ENCODE measurements at regions not wholly inside any gene's neighbourhood (a gene's known extent, or its start where the extent isn't known, plus 50 kb on each side); places are given as distances from the start of the nearest gene placed in this dataset.

DNA sequence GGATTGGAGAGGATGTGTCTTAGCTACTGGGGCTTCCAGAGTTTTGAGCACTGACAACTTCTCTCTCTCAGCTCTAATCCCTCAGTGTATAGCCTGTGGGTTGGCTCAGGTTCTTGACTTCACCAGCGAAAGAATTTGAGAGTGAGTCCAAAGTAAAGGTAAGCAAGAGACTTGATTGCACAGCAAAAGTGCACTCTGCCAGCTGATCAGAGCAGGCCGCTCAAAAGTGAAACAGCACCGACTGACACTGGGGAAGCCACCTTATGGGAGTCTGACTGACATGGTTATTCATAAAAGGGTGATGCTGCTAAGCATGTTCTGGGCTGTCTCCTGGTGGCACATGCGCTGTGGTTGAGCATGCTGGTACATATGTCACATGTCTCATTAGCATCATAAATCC, 389.5 kb downstream of the CBLN4 start:
- DNase-seq (no peak), ATAC-seq (ENCODE audit: low read depth) (no peak)
- Histone ChIP-seq H3K9me3 (ENCODE audit: control extremely low read depth in 1 of 3, control insufficient read depth in 2 of 3, insufficient read depth in 1 of 3, low read length in 2 of 3) (peaks cover 0 to 4% (median 0%) of the 10 kb centered on the region in 3 donors), H4K20me1 (ENCODE audit: control insufficient read depth, insufficient read depth, low read length, poor library complexity, severe bottlenecking) (no peaks in the 10 kb centered on the region), H3K27ac (ENCODE audit: low read length in 2 of 2) (no peak overlapping the region), H3K4me2 (replicated peaks; ENCODE audit: low read depth, low read length, poor library complexity, severe bottlenecking) (no peak overlapping the region), H2AFZ (ENCODE audit: insufficient read depth, low read depth, low read length, poor library complexity, severe bottlenecking) (no peak overlapping the region), H3K4me1 (ENCODE audit: control insufficient read depth in 2 of 2, insufficient read depth in 2 of 2, low read length in 2 of 2) (no peaks in the 10 kb centered on the region), H3K4me3 (ENCODE audit: control extremely low read depth in 1 of 5, extremely low read depth in 1 of 5, insufficient read depth in 1 of 5, low read depth in 2 of 5, low read length in 4 of 5) (no peak overlapping the region), H3K27me3 (replicated peaks in 1 of 4; ENCODE audit: control extremely low read depth in 1 of 4, control insufficient read depth in 3 of 4, insufficient read depth in 4 of 4, low read length in 3 of 4) (no peaks in the 10 kb centered on the region), H3K36me3 (replicated peaks in 1 of 2; ENCODE audit: control extremely low read depth in 1 of 2, control insufficient read depth in 1 of 2, extremely low read depth in 1 of 2, insufficient read depth in 2 of 2, low read length in 1 of 2) (no peaks in the 10 kb centered on the region), H3K79me2 (ENCODE audit: control insufficient read depth, insufficient read depth, low read length) (no peaks in the 10 kb centered on the region), H3K9ac (ENCODE audit: low read length) (no peak overlapping the region)
- H3K9me3 Mint-ChIP-seq (ENCODE audit: insufficient read depth) = peaks cover 2% of the 10 kb centered on the region
- TF ChIP-seq, protein P1, sequence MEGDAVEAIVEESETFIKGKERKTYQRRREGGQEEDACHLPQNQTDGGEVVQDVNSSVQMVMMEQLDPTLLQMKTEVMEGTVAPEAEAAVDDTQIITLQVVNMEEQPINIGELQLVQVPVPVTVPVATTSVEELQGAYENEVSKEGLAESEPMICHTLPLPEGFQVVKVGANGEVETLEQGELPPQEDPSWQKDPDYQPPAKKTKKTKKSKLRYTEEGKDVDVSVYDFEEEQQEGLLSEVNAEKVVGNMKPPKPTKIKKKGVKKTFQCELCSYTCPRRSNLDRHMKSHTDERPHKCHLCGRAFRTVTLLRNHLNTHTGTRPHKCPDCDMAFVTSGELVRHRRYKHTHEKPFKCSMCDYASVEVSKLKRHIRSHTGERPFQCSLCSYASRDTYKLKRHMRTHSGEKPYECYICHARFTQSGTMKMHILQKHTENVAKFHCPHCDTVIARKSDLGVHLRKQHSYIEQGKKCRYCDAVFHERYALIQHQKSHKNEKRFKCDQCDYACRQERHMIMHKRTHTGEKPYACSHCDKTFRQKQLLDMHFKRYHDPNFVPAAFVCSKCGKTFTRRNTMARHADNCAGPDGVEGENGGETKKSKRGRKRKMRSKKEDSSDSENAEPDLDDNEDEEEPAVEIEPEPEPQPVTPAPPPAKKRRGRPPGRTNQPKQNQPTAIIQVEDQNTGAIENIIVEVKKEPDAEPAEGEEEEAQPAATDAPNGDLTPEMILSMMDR (IDR thresholded peaks at IDR 0.05) = no peak
- no peak for TF ChIP-seq EZH2 (IDR thresholded peaks at IDR 0.05; ENCODE audit: borderline replicate concordance, insufficient read depth, low read depth, low read length, poor library complexity, severe bottlenecking)
- intact Hi-C loops (cut with micrococcal nuclease) = no loop called here
- no peak overlapping the region for H3K4me3 Mint-ChIP-seq
- H3K27ac Mint-ChIP-seq = no peak overlapping the region
- CTCF ChIA-PET = no interaction called here
- H3K27me3 Mint-ChIP-seq = no peaks in the 10 kb centered on the region
- 91% methylated on average over 3 of the region's 4 CpGs for WGBS (ENCODE audit: insufficient coverage)
- H3K4me1 Mint-ChIP-seq = no peaks in the 10 kb centered on the region
- POLR2A ChIA-PET = no interaction called here

DNA sequence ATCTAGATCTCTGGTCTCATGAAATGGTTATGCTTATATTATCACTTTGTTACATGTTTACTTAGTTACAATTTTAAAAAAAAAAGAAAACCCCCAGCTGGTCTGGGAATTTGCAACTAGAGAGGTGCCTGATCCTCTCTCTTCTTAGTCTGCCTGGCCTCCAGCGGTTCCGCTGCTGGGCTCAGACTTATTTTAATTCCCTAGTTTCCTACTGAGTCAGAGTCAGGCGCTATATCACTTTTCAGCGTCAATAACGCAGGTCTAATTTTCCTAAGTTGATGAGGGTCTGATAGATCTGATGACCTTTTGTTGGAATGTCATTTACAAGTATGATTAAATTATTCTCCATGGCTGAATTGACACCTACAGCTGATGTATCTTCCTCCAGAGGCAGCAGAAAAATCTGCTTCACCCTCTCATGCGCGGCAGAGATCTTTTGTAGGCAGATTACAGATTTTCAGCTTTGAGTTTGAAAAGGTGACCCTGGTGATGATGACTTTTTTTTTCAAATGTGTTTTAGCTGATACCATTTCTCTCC, 391.0 kb downstream of the CBLN4 start:
- Mint-ChIP-seq H3K4me1 (no peaks in the 10 kb centered on the region), H3K27me3 (no peaks in the 10 kb centered on the region), H3K9me3 (ENCODE audit: insufficient read depth) (peaks cover 4% of the 10 kb centered on the region), H3K27ac (no peak overlapping the region), H3K4me3 (no peak overlapping the region)
- POLR2A ChIA-PET = no interaction called here
- 80% methylated on average over 1 of the region's 7 CpGs for WGBS (ENCODE audit: insufficient coverage)
- H2AFZ ChIP-seq (ENCODE audit: insufficient read depth, low read depth, low read length, poor library complexity, severe bottlenecking) = no peak overlapping the region
- H3K36me3 ChIP-seq (replicated peaks in 1 of 2; ENCODE audit: control extremely low read depth in 1 of 2, control insufficient read depth in 1 of 2, extremely low read depth in 1 of 2, insufficient read depth in 2 of 2, low read length in 1 of 2) = no peaks in the 10 kb centered on the region
- no peaks in the 10 kb centered on the region for H3K79me2 ChIP-seq (ENCODE audit: control insufficient read depth, insufficient read depth, low read length)
- H3K27ac ChIP-seq (ENCODE audit: low read length in 2 of 2) = no peak overlapping the region
- peaks cover 0 to 4% (median 0%) of the 10 kb centered on the region in 3 donors for H3K9me3 ChIP-seq (ENCODE audit: control extremely low read depth in 1 of 3, control insufficient read depth in 2 of 3, insufficient read depth in 1 of 3, low read length in 2 of 3)
- H3K4me3 ChIP-seq (ENCODE audit: control extremely low read depth in 1 of 5, extremely low read depth in 1 of 5, insufficient read depth in 1 of 5, low read depth in 2 of 5, low read length in 4 of 5) = no peak overlapping the region
- CTCF ChIA-PET = no interaction called here
- no peak for TF ChIP-seq EZH2 (IDR thresholded peaks at IDR 0.05; ENCODE audit: borderline replicate concordance, insufficient read depth, low read depth, low read length, poor library complexity, severe bottlenecking)
- TF ChIP-seq, protein P1 (IDR thresholded peaks at IDR 0.05) = no peak
- no peaks in the 10 kb centered on the region for H4K20me1 ChIP-seq (ENCODE audit: control insufficient read depth, insufficient read depth, low read length, poor library complexity, severe bottlenecking)
- DNase-seq (no peak), ATAC-seq (ENCODE audit: low read depth) (no peak)
- H3K4me1 ChIP-seq (ENCODE audit: control insufficient read depth in 2 of 2, insufficient read depth in 2 of 2, low read length in 2 of 2) = no peaks in the 10 kb centered on the region
- H3K27me3 ChIP-seq (replicated peaks in 1 of 4; ENCODE audit: control extremely low read depth in 1 of 4, control insufficient read depth in 3 of 4, insufficient read depth in 4 of 4, low read length in 3 of 4) = no peaks in the 10 kb centered on the region
- no peak overlapping the region for H3K9ac ChIP-seq (ENCODE audit: low read length)
- intact Hi-C loops (cut with micrococcal nuclease) = no loop called here
- no peak overlapping the region for H3K4me2 ChIP-seq (replicated peaks; ENCODE audit: low read depth, low read length, poor library complexity, severe bottlenecking)
